WTC11 (cell line): ENCODE measurements at regions not wholly inside any gene's neighbourhood (a gene's known extent, or its start where the extent isn't known, plus 50 kb on each side); places are given as distances from the start of the nearest gene placed in this dataset.

Experiments used
- ATAC-seq: fragments of 200-7000 bp; cut with Tn5 transposase; 2 replicates; pipeline ENCODE4 v1.10.0; 2021; ENCODE audit warnings: mild to moderate bottlenecking, moderate library complexity
- CTCF ChIA-PET: fragments of 300-600 bp; sonication (Branson Sonifier 250); formaldehyde crosslinking; loops from one replicate; lab custom pipeline; 2021; ENCODE audit warnings: antibody characterized with exemption; lab: Charles Lee
- POLR2A ChIA-PET: fragments of 350-600 bp; sonication (Branson Sonifier 250); formaldehyde crosslinking; loops from one replicate; lab custom pipeline; 2021; ENCODE audit warnings: antibody characterized with exemption; lab: Charles Lee
- DNase-seq: peaks from one replicate; pipeline ENCODE4 v3.0.0; 2021; ENCODE audit warnings: low spot score
- H3K27ac Mint-ChIP-seq: 2 replicates; pipeline ENCODE4 v1.8.0; 2021; ENCODE audit warnings: mixed read lengths
- H3K27me3 Mint-ChIP-seq: 2 replicates; pipeline ENCODE4 v1.8.0; 2021; ENCODE audit warnings: low read depth, mild to moderate bottlenecking, moderate library complexity, mixed read lengths
- H3K36me3 Mint-ChIP-seq: 2 replicates; pipeline ENCODE4 v1.8.0; 2021; ENCODE audit warnings: mixed read lengths
- H3K4me1 Mint-ChIP-seq: 2 replicates; pipeline ENCODE4 v1.8.0; 2022; ENCODE audit warnings: mixed read lengths
- H3K4me3 Mint-ChIP-seq: 2 replicates; pipeline ENCODE4 v1.8.0; 2021; ENCODE audit warnings: mild to moderate bottlenecking, moderate library complexity, mixed read lengths
- H3K9me3 Mint-ChIP-seq: 2 replicates; pipeline ENCODE4 v1.8.0; 2021; ENCODE audit warnings: mixed read lengths
- CBFB ChIP-seq: sonication (generic); formaldehyde crosslinking; IDR thresholded peaks from 2 replicates; pipeline ENCODE4 v1.8.1; 2022; ENCODE audit warnings: mild to moderate bottlenecking, low read depth, missing genetic modification reagents
- FOXK1 ChIP-seq: sonication (generic); formaldehyde crosslinking; IDR thresholded peaks from 2 replicates; pipeline ENCODE4 v1.8.0; 2022; ENCODE audit warnings: mild to moderate bottlenecking, moderate library complexity, missing genetic modification reagents
- MYBL2 ChIP-seq: sonication (generic); formaldehyde crosslinking; IDR thresholded peaks from 2 replicates; pipeline ENCODE4 v1.8.1; 2023; ENCODE audit warnings: mild to moderate bottlenecking, moderate library complexity, missing genetic modification reagents
- NFATC4 ChIP-seq: fragments of 250-450 bp; sonication (Bioruptor Pico); IDR thresholded peaks from 2 replicates; pipeline ENCODE4 v1.9.0; 2021; ENCODE audit warnings: mild to moderate bottlenecking
- TEAD1 ChIP-seq: sonication (generic); formaldehyde crosslinking; IDR thresholded peaks from 2 replicates; pipeline ENCODE4 v1.8.0; 2022; ENCODE audit warnings: mild to moderate bottlenecking, missing genetic modification reagents
- TEAD4 ChIP-seq: sonication (generic); formaldehyde crosslinking; IDR thresholded peaks from 2 replicates; pipeline ENCODE4 v1.8.0; 2022; ENCODE audit warnings: mild to moderate bottlenecking, missing genetic modification reagents
- ZNF263 ChIP-seq: sonication (generic); formaldehyde crosslinking; IDR thresholded peaks from 2 replicates; pipeline ENCODE4 v1.8.1; 2022; ENCODE audit warnings: low read depth, mild to moderate bottlenecking, moderate library complexity, missing genetic modification reagents
- ZNF317 ChIP-seq: sonication (generic); formaldehyde crosslinking; IDR thresholded peaks from 2 replicates; pipeline ENCODE4 v1.8.1; 2023; ENCODE audit warnings: low read depth, mild to moderate bottlenecking, moderate library complexity, missing genetic modification reagents, borderline replicate concordance
- TF ChIP-seq, protein P1 (sequence below): fragments of 250-450 bp; sonication (Bioruptor Pico); IDR thresholded peaks from 2 replicates; pipeline ENCODE4 v1.9.0; 2021; ENCODE audit warnings: moderate library complexity, mild to moderate bottlenecking, inconsistent platforms, borderline replicate concordance
- TF ChIP-seq, protein P2 (sequence below): sonication (generic); formaldehyde crosslinking; IDR thresholded peaks from 2 replicates; pipeline ENCODE4 v1.8.1; 2022; ENCODE audit warnings: mild to moderate bottlenecking, missing genetic modification reagents, moderate library complexity, borderline replicate concordance
- TF ChIP-seq, protein P3 (sequence below): sonication (generic); formaldehyde crosslinking; IDR thresholded peaks from 2 replicates; pipeline ENCODE4 v1.8.0; 2022; ENCODE audit warnings: missing genetic modification reagents
- TF ChIP-seq, protein P4 (sequence below): sonication (generic); formaldehyde crosslinking; IDR thresholded peaks from 2 replicates; pipeline ENCODE4 v1.8.1; 2022; ENCODE audit warnings: low read depth, missing genetic modification reagents, borderline replicate concordance
- TF ChIP-seq, protein P5 (sequence below): sonication (generic); formaldehyde crosslinking; IDR thresholded peaks from 2 replicates; pipeline ENCODE4 v1.8.1; 2023; ENCODE audit warnings: mild to moderate bottlenecking, missing genetic modification reagents, moderate library complexity
- TF ChIP-seq, protein P6 (sequence below): sonication (generic); formaldehyde crosslinking; IDR thresholded peaks from 2 replicates; pipeline ENCODE4 v1.8.1; 2023; ENCODE audit warnings: mild to moderate bottlenecking, missing genetic modification reagents
- TF ChIP-seq, protein P7 (sequence below): sonication (generic); formaldehyde crosslinking; conservative IDR thresholded peaks from 2 replicates; pipeline ENCODE4 v1.8.1; 2022; ENCODE audit warnings: mild to moderate bottlenecking, missing genetic modification reagents
- TF ChIP-seq, protein P8 (sequence below): sonication (generic); formaldehyde crosslinking; IDR thresholded peaks from 2 replicates; pipeline ENCODE4 v1.8.1; 2023; ENCODE audit warnings: mild to moderate bottlenecking, missing genetic modification reagents
- TF ChIP-seq, protein P9 (sequence below): sonication (generic); formaldehyde crosslinking; IDR thresholded peaks from 2 replicates; pipeline ENCODE4 v1.8.1; 2023; ENCODE audit warnings: mild to moderate bottlenecking, missing genetic modification reagents, moderate library complexity

DNA sequence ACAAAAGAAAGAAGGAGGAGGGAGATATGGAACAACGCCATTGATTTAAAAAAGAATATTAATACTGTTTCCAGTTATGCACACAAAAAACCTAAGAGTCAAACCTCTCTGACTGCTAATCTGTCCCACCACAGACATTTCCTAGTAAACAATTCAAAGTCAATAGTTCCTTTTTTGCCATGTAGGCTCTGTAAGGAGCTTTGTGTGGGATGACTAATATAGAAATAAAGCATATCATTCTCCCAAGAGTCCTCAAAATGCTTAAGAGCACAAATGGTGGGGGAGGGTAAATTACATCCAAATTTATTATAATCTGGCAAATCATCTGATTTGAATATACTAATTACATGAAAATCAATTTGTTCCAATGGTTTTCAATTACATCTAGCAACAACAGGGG is 155.9 kb upstream of the CNTN4 start:
- Mint-ChIP-seq H3K27ac (no peak overlapping the region), H3K27me3 (no peaks in the 10 kb centered on the region; the same call in 1 of the 2 replicates), H3K4me3 (no peak overlapping the region), H3K4me1 (no peaks in the 10 kb centered on the region), H3K36me3 (peaks cover 72% of the 10 kb centered on the region), H3K9me3 (peaks cover 87% of the 10 kb centered on the region)
- ChIA-PET CTCF (no interaction called here), POLR2A (no interaction called here)
- DNase-seq (no peak), ATAC-seq (no peak)
- TF ChIP-seq TEAD1 (CRISPR knock-in tag) (no peak), NFATC4 (CRISPR knock-in tag) (no peak), FOXK1 (CRISPR knock-in tag) (no peak), ZNF263 (CRISPR knock-in tag) (no peak), MYBL2 (CRISPR knock-in tag) (no peak), CBFB (CRISPR knock-in tag) (no peak), TEAD4 (CRISPR knock-in tag) (no peak), ZNF317 (CRISPR knock-in tag) (no peak)
- TF ChIP-seq, protein P1, sequence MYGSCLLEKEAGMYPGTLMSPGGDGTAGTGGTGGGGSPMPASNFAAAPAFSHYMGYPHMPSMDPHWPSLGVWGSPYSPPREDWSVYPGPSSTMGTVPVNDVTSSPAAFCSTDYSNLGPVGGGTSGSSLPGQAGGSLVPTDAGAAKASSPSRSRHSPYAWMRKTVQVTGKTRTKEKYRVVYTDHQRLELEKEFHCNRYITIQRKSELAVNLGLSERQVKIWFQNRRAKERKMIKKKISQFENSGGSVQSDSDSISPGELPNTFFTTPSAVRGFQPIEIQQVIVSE (CRISPR knock-in tag) = no peak
- TF ChIP-seq, protein P2, sequence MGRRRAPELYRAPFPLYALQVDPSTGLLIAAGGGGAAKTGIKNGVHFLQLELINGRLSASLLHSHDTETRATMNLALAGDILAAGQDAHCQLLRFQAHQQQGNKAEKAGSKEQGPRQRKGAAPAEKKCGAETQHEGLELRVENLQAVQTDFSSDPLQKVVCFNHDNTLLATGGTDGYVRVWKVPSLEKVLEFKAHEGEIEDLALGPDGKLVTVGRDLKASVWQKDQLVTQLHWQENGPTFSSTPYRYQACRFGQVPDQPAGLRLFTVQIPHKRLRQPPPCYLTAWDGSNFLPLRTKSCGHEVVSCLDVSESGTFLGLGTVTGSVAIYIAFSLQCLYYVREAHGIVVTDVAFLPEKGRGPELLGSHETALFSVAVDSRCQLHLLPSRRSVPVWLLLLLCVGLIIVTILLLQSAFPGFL = no peak
- TF ChIP-seq, protein P3, sequence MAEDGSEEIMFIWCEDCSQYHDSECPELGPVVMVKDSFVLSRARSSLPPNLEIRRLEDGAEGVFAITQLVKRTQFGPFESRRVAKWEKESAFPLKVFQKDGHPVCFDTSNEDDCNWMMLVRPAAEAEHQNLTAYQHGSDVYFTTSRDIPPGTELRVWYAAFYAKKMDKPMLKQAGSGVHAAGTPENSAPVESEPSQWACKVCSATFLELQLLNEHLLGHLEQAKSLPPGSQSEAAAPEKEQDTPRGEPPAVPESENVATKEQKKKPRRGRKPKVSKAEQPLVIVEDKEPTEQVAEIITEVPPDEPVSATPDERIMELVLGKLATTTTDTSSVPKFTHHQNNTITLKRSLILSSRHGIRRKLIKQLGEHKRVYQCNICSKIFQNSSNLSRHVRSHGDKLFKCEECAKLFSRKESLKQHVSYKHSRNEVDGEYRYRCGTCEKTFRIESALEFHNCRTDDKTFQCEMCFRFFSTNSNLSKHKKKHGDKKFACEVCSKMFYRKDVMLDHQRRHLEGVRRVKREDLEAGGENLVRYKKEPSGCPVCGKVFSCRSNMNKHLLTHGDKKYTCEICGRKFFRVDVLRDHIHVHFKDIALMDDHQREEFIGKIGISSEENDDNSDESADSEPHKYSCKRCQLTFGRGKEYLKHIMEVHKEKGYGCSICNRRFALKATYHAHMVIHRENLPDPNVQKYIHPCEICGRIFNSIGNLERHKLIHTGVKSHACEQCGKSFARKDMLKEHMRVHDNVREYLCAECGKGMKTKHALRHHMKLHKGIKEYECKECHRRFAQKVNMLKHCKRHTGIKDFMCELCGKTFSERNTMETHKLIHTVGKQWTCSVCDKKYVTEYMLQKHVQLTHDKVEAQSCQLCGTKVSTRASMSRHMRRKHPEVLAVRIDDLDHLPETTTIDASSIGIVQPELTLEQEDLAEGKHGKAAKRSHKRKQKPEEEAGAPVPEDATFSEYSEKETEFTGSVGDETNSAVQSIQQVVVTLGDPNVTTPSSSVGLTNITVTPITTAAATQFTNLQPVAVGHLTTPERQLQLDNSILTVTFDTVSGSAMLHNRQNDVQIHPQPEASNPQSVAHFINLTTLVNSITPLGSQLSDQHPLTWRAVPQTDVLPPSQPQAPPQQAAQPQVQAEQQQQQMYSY (CRISPR knock-in tag) = no peak
- TF ChIP-seq, protein P4, sequence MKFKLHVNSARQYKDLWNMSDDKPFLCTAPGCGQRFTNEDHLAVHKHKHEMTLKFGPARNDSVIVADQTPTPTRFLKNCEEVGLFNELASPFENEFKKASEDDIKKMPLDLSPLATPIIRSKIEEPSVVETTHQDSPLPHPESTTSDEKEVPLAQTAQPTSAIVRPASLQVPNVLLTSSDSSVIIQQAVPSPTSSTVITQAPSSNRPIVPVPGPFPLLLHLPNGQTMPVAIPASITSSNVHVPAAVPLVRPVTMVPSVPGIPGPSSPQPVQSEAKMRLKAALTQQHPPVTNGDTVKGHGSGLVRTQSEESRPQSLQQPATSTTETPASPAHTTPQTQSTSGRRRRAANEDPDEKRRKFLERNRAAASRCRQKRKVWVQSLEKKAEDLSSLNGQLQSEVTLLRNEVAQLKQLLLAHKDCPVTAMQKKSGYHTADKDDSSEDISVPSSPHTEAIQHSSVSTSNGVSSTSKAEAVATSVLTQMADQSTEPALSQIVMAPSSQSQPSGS = no peak
- TF ChIP-seq, protein P5, sequence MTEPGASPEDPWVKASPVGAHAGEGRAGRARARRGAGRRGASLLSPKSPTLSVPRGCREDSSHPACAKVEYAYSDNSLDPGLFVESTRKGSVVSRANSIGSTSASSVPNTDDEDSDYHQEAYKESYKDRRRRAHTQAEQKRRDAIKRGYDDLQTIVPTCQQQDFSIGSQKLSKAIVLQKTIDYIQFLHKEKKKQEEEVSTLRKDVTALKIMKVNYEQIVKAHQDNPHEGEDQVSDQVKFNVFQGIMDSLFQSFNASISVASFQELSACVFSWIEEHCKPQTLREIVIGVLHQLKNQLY (CRISPR knock-in tag) = no peak
- TF ChIP-seq, protein P6, sequence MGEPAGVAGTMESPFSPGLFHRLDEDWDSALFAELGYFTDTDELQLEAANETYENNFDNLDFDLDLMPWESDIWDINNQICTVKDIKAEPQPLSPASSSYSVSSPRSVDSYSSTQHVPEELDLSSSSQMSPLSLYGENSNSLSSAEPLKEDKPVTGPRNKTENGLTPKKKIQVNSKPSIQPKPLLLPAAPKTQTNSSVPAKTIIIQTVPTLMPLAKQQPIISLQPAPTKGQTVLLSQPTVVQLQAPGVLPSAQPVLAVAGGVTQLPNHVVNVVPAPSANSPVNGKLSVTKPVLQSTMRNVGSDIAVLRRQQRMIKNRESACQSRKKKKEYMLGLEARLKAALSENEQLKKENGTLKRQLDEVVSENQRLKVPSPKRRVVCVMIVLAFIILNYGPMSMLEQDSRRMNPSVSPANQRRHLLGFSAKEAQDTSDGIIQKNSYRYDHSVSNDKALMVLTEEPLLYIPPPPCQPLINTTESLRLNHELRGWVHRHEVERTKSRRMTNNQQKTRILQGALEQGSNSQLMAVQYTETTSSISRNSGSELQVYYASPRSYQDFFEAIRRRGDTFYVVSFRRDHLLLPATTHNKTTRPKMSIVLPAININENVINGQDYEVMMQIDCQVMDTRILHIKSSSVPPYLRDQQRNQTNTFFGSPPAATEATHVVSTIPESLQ (CRISPR knock-in tag) = no peak
- TF ChIP-seq, protein P7, sequence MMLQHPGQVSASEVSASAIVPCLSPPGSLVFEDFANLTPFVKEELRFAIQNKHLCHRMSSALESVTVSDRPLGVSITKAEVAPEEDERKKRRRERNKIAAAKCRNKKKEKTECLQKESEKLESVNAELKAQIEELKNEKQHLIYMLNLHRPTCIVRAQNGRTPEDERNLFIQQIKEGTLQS (CRISPR knock-in tag) = no peak
- TF ChIP-seq, protein P8, sequence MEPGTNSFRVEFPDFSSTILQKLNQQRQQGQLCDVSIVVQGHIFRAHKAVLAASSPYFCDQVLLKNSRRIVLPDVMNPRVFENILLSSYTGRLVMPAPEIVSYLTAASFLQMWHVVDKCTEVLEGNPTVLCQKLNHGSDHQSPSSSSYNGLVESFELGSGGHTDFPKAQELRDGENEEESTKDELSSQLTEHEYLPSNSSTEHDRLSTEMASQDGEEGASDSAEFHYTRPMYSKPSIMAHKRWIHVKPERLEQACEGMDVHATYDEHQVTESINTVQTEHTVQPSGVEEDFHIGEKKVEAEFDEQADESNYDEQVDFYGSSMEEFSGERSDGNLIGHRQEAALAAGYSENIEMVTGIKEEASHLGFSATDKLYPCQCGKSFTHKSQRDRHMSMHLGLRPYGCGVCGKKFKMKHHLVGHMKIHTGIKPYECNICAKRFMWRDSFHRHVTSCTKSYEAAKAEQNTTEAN = no peak
- TF ChIP-seq, protein P9, sequence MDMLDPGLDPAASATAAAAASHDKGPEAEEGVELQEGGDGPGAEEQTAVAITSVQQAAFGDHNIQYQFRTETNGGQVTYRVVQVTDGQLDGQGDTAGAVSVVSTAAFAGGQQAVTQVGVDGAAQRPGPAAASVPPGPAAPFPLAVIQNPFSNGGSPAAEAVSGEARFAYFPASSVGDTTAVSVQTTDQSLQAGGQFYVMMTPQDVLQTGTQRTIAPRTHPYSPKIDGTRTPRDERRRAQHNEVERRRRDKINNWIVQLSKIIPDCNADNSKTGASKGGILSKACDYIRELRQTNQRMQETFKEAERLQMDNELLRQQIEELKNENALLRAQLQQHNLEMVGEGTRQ = no peak
